GOT3 (cell line): ENCODE measurements at regions not wholly inside any gene's neighbourhood (a gene's known extent, or its start where the extent isn't known, plus 50 kb on each side); places are given as distances from the start of the nearest gene placed in this dataset.

Experiments used
- DNase-seq: peaks from one replicate; lab custom pipeline; 2025; ENCODE audit warnings: mixed read lengths; lab: John Stamatoyannopoulos, UW

DNA sequence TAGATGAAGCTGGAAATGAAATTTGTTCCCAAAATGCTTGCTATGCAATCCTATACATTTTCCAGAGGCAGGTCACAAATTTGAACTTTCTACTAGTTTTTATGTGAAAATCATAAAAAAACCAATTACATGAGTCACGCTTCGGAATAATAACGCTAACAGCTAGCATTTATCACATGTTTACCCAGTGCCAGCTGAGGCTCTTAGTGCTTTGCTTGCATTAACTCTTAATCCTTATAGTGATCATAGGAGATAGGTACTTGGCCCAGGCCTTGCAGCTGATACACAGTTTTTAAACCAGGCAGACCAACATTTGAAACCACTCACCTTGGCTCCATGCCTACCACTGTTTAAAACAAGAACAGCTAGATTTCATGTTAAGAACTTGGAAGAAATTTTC is 131.8 kb upstream of the RAG2 start:
- no peak for DNase-seq

DNA sequence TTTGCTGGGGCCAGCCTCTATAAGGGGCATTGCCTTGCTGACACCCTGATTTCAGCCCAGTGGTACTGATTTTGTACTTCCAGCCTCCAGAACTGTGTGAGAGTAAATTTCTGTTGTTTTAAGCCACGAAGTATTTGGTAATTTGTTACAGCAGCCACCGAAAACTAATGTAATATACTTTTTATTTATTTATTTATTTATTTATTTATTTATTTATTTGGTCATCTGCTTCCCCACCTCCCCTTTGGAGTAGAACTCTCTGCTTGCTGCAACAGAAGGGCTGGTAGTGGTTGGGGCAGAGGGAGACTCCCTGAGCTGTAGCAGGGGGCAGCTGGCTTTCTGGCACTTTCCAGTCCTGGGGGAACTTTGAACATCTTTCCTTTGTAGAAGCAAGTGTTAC is 128.4 kb upstream of the RAG2 start:
- DNase-seq, result no peak

DNA sequence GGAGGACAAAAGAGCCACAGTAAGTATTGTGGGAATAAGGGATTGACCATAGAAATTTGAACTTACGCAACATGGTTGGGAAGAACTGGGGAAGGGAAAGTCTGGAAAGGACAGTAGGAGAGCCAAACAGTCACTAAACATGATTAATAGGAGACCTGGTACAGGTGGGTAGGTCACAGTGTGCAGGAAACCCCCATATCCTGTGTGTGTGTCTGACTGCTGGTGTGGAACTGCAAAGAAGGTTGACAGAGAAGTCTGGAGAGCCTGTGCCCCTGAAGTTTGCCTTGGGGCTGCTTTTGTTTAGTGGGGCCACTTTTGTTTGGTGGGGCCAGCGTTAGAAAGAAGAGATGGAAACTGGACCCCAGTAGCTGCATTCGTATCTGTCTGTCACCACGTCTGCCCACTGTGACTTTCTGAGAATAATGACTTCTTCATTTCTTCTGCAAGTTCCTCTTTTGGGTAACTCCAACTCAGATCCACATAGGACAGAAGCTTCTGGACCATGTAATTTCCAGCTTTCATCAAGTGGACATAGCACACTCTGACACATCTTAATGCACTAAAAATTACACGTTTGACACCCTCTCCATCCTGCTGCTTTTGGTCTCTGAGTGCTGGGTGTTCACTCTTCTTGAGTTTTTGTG is 126.8 kb upstream of the RAG2 start:
- no peak for DNase-seq

DNA sequence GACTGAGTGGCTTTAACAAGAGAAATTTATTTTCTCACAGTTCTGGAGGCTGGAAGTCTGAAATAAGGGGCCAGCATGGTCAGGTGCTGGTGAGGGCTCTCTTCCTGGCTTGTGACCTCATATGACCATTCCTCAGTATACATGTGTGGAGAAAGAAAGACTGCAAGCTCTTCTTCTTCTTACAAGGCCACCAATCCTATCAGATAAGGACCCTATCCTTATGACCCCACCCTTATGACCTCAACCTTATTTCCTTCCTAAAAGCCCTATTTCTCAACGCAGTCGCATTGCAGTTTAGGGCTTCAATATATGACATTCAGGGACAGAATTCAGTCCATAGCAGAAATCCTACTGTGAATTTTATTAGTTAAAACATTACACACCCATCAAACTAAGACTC is 124.4 kb upstream of the RAG2 start:
- DNase-seq, result no peak

DNA sequence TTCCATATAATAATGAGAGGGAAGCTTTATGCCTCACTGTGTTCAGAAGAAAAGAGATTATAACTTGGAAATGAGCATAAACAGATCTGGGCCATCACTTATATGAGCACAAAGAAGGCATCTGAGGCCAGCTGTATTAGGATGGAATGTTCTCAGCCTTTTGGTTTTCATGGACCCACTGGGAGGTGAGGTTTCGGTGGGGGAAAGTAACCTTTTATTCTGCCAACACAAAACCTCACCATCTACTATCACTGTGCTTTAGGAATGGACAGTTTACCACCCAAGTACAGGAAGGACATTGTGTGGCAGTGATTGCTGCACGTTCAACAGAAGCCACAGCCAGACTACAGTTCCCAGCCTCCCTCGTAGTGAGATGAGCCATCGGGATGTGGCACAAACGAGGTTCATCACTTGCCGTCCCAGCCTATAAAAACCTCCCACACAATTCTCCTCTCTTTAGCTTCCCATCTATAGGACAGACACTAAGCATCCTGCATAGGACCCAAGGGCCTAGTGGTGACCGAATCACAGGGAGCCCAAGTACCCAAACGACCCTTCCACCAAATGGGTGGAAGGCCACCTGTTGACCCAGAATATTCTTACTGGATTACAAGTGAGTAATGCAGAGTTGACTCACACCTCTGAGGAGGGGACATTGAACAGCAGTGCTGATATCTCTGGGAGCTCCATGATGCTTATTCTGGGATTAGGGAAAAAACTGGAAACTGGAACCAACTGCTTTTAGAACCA is 121.5 kb upstream of the RAG2 start:
- no peak for DNase-seq

DNA sequence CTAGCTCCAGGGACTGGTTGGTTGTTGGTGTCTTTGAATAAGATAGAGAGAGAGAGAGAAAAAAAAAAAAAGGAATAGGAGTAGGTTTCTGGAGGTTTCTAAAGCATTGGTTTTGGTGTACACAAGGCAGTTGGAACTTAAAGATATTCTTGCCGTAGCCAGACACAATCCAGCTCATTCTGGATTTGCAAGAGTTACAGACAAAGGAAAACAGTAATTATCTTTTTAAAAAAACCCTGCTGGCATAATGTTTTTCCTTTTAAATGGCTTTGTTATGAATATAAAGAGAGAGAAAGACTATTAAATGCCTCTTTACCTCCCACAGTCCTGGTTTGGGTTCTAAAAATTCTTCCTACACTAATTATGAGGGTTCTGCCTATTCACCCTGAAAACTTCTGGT is 120.4 kb upstream of the RAG2 start:
- DNase-seq, result no peak

DNA sequence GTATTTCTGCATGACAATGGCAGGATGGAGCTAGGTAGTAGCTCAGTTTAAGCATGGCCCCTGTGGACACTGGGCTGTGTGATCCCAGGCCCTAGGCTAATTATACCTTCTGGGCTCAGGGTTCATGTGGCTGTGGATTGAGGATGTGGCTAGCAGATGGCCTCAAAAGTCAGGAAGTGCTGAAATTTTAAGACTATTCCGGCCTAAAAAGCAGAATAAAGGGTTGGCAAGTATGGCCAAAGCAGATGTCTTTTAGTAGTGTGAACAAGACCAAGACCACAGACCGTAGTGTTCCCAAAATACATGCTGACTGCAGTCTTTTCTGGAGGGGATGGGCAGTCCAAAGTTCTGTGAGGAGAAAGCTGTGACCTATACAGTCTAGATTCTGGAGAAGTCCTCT is 115.7 kb upstream of the RAG2 start:
- no peak for DNase-seq

DNA sequence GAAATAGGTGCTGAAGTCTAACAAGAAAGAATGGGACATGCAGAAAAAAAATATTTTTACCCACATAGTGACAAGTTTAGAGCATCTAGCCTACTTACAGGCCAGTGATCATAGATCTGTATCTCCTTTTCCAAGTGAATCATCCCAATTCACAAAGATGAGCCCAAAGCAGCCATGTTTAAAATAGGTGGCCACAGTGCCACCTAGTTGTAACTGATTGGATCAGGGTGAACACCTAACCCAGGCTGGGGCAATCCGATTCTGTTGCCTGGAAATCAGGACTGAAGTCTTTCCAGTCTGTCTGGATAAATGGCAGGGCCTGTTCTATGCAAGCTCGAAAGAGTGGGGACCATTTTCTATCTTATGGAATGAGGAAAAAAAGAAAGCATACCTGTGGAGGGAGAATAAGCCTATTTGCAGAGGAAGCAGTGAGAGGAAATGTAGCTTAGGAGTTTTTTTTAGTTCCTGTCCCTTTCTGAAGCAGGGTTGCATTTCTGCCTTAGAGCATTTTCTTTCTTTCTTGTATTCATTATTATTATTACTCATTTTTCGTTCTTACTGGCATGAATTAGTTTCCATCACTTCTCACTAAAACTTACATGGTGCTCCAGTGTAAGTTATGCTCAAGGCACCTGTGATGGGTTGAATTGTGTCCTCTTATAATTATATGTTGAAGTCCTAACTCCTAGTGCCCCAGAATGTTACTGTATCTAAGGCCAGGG is 113.2 kb upstream of the RAG2 start:
- DNase-seq, result no peak
